Right ventricle myocardium inferior (tissue), 1 donor: ENCODE measurements at regions not wholly inside any gene's neighbourhood (a gene's known extent, or its start where the extent isn't known, plus 50 kb on each side); places are given as distances from the start of the nearest gene placed in this dataset.

Experiments
- ATAC-seq: fragments of 200-7000 bp; cut with Tn5 transposase; one replicate; pipeline ENCODE4 v1.9.1; 2020; ENCODE audit warnings: mild to moderate bottlenecking, moderate library complexity
- DNase-seq: peaks from one replicate; pipeline ENCODE4 v3.0.0; 2021; ENCODE audit errors: missing footprints
- intact Hi-C: fragments of 100-400 bp; cut with DNase I; formaldehyde crosslinking; loops from one replicate; pipeline ENCODE4 v1.11.0; 2022
- donor health status: DM: no; HTN: yes; CAD: no; lungs with severe emphysema.

DNA sequence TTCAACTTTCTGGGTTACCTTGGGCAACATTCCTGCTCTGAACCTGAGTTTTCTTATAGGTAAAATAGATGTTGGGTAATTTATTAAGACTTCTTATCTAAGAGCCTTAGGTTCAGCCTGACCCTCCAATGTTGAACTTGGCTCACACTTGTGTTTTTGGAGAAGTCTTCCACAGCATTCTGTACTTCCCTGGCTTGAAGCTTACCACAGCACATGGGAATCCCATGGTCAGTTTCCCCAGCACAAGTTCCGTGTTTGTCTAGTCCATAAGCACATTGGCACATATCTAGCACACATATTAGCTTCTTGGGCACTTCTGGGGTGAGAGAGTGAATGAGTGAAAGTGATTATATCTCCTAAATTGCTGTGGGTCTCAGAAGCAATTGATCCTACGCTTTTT lies 782.5 kb upstream of the HS6ST1 start:
- intact Hi-C loops: no loop called here
- ATAC-seq (no peak), DNase-seq (no peak)

DNA sequence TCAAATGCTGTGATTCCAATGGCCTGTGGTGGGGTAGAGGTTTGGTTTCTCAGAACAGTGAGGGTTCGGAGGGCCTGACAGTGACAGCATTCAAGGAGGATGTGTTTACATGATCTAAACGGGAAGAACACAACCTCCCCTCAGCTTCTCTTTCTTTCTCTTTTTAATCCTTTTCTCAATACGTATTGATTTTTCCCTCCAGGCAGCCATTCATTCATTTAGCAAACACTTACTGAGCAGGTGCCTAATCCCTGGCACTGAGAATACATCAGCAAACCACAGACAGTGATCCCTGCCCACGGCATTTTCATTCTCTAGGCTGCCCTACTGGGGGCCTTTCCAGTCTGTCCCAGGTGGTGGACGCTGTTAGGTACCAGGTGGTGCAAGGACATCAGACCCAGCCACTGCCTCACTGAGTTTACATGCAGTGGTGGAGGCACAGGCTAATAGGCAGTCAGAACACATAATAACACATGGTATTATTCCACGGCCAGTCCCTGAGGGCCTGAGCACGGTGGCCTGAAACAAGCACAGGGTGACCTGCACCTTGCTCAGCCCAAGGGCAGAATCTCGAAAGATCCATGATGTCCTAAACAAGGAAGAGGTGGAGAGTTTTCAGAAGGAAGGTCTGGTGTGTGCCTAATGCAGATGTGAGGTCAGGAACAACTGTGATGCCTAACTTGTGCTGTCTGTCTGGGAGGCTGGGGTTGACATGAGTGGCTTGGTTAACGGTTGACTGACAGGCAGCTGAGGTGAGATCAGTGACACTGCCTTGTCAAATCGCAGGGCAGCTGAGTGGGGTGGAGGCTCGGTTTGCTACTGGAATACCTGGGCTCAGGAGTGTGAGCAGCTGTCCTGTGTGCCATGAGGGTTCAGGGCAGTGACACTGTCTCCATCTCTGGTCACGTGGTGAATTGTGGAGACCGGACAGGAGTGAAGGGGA lies 785.5 kb upstream of the HS6ST1 start:
- no peak for DNase-seq
- intact Hi-C loops: no loop called here
- ATAC-seq: no peak

DNA sequence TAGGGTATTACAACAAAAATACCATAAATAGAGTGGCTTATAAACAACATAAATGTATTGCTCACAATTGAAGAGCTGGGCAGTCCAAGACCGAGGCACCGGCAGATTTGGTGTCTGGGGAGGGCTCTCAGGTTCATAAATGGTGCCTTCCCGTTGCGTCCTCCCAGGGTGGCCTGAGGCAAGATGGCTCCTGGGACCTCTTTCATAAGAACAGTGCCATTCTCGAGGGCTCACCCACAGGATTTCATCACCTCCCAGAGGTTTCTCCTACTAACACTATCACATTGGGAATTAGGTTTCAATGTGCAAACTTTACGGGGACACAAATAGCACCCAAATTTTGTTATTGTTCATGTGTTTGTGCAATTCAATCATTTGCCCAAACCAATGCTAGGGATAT lies 793.5 kb upstream of the HS6ST1 start:
- no peak for ATAC-seq
- no peak for DNase-seq
- intact Hi-C loops: no loop called here

DNA sequence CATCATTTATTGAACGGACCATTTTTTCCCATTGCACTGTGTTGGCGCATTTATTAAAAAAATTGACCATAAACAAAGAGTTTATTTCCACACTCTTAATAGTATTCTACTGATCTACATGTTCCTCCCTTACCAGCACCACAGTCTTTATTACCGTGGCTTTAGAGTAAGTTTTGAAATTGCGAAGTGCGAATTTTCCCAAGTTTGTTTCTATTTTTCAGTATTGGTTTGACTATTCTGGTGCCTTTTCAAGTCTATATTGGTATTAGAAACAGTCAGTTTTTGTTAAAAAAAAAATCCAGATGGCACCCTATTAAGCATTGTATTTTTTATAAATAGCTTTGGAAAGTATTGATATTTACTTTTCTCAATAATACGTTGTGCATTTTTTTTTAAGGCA lies 795.1 kb upstream of the HS6ST1 start:
- no peak for ATAC-seq
- no peak for DNase-seq
- intact Hi-C loops: no loop called here

DNA sequence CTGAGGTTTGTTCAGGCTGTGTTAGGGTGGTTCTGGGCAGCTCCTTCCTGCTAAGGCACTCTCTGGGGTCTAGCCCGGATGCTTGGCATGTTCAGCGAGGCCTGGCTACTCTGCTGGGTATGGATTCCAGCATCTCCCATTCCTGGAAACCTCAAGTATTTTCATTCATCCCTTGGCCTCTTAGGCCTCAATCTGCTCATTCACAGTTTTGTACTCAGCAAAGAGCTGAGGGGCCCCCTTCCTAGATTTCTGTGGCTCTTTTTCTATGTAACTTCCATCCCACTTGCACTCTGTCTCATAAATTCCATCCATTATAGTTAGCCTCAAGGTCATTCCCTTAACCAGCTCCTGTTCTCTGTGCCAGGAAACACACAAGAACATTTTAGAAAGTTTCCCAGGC lies 798.8 kb upstream of the HS6ST1 start:
- ATAC-seq (no peak), DNase-seq (no peak)
- intact Hi-C loops: no loop called here

DNA sequence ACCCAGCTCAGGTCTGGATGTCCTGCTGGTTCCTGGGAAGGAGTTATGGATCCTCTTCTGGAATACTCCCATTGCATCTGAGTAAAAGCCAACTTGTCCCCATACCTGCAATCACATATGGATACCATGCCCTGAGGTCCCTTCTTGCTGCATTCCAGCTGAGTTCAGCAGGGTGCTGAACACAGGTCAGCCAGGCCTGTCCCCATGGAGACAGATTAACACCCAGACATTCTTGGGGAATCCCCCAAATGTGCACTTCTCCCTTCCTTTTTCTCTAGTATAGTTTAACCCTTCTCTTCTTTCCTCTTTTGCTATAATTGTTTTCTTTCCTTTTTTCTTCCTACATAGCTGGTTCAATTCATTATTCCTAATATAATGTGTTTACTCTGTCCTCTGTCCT lies 799.6 kb upstream of the HS6ST1 start:
- ATAC-seq: no peak
- no peak for DNase-seq
- intact Hi-C loops: no loop called here

DNA sequence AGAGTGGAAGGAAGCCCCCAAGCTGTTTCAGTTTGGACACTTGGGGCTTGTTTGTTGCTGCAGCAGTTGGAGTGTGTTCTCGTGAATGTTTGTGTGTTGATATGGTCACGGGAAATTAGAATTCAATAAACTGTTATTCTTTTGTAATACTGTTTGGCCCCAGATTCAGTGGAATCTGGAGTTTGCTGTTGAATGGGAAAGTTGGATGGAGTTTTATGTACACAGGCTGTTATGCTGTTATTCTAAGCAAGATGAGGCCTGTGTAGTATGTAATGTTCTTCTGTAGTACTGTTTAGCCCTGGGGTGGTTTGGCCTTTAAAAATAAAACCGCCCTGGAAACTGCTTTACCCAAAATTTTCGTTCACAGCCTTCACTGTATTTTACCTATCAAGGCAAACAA lies 810.4 kb upstream of the HS6ST1 start:
- no peak for ATAC-seq
- DNase-seq: no peak
- intact Hi-C loops: no loop called here

DNA sequence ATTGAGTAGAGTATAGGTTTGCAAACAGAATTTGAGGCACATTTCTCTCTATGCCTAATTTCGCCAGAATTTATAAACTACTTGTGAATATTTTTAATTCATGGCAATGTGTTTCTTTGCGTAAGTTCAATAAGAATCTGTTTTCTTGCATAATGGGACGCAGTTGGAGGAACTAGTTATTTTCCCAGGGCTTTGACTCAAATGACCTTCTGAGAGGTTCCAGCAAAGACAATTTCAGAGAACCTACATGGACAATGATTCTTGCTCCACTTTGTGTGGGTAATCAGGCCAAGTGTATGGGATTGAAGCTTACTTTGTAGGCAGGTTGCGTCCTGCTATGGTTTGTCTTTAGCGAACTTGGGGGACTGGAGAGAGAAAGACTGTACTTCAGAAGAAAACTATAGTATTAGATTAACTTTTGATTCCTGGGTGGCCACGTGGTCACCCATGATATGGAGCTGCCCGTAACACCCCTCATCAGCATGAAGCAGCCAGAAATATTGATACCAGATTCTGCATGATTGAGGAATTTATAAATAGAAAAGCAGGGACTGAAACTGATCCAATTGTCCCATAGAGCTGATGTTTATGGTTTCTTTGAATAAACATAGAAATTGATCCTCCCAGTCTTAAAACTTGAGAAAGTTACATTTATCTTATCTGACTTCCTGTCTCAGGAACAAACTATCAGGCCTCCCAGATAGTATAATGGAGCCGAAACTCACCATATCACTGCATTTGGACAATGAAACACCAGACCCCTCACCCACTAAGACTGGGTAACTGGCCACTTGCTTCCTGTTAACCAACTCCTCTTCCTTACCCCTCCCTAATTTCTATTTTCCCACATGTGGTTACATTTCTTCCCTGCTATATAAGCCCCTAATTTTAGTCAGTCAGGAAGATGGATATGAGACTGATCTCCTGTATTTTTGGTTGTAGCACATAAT lies 815.3 kb upstream of the HS6ST1 start:
- DNase-seq (no peak), ATAC-seq (no peak)
- intact Hi-C loops: loop anchor here (2.0 kb wide), 1 partner anchor 73 kb away; no protein-coding TSS in a partner anchor

DNA sequence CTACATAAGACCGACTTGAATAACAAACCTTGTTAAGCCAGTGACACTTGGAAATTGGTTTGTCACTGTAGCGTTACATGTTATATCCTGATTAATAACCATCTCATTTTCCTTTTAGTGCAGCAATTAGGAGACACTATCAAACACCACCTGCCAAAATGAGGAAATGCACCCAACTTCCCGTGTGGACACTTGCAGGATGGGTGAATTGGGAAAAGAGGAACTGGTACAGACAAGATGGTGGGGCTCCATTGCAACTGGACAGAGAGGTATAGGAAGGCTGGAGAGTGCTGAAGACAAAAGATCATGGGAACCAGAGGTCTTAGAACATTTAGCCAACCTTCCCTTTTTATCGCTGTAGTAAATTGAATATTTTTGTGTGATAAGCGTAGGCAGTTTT lies 816.3 kb upstream of the HS6ST1 start:
- ATAC-seq: no peak

DNA sequence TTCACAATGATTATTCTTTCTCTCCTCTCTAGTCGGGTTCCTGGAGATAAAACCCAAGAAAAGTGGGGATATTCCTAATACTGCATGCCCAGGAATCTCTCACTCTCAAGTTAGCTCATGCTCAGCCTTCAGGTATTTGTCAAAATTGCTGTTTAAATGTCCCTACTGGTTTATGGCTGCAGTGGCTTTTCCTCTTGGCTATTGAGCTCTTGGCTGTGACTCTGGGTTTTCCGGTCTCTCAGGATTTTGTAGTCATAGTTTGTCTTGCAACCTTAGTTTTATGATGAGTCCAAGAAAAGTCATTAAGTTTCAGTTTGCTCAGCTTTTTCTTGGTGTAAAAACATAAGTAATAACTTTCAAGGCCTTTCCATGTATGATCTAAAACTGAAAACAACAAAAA lies 820.7 kb upstream of the HS6ST1 start:
- intact Hi-C loops: no loop called here
- DNase-seq: no peak
- no peak for ATAC-seq

More for the DNA sequence above, 816.3 kb upstream of the HS6ST1 start:
- intact Hi-C loops: no loop called here
- DNase-seq: no peak

DNA sequence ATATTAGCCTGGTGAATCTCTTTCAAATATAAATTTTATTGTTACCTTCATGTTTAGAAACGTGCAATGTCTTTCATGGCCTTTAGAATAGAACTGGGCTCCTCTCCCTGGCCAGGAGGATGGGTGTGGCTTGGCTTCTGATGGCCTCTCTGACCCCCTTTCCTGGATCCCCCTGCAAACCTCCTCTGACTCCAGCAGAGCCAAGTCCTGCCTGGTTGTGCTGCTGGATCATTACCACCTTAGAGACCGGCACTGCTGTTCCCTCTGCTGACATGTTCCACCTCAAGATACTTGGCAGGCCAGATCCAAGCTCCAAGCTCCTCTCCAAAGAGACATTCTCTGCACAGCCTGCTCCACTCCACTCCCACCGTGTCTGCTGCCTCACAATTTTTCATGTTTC lies 823.8 kb upstream of the HS6ST1 start:
- intact Hi-C loops: no loop called here
- ATAC-seq (no peak), DNase-seq (no peak)

DNA sequence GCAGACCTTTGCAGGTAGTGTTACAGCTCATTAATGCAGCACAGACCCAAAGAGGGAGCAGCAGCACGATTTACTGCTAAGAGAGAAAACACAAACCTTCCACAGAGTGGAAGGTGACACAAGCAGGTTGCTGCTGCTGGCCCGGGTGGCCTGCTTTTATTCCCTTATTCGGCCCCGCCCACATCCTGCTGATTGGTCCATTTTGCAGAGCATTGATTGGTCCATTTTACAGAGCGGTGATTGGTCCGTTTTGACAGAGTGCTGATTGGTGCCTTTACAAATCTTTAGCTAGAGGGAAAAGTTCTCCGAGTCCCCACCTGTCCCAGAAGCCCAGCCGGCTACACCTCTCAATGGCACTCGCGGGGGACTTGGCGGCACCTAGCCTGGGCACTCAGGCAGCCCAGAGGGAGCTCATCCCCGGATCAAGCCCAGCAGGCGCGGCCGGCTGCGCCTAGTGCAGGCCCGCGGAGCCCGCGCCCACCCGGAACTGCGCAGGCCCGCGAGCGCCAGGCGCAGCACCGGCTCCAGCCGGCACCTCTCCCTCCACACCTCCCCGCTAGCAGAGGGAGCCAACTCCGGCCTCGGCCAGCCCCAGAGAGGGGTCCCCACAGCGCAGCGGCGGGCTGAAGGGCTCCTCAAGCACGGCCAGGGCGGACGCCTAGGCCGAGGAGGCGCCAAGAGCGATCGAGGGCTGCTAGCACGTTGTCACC lies 825.6 kb upstream of the HS6ST1 start:
- no peak for ATAC-seq
- DNase-seq: no peak
- intact Hi-C loops: no loop called here

DNA sequence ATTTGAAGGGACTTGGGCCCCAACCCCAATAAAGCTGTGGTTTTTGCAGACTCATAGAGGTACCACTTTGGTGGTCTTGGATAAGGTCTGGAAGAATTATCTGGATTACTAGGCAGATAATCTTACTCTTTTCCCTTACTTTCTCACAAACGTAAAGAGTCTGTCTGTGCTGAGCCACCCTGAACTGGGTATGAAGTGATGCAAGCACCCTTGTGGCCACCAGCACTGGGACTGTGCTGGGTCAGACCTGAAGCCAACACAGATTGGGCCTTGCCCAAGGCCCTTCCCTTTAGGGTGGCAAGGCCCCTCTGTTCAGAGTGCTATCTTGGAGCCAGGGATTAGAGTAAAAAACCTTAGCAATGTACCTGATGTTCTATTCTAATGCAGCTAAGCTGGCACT lies 827.0 kb upstream of the RAB6C start:
- ATAC-seq (no peak), DNase-seq (no peak)
- intact Hi-C loops: no loop called here

DNA sequence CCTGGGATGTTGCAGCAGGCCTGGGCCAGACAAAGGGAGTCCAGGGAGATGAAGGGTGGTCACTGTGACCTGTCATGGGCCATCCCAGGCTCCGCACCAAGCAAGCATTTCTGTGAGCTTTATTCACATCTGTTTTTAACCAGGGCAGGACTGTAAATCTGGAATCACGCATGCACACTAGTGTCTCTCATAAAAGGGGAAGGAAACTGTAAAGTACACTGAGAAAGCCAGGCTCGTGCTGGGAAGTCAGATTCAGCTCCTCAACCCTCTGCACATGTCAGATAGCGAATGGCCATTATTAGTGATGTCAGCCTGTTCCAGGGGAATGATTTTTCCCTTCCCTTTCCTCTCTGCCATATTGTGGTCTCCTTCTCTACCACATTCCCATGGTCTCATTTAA lies 818.6 kb upstream of the RAB6C start:
- intact Hi-C loops: no loop called here
- DNase-seq: no peak
- no peak for ATAC-seq

DNA sequence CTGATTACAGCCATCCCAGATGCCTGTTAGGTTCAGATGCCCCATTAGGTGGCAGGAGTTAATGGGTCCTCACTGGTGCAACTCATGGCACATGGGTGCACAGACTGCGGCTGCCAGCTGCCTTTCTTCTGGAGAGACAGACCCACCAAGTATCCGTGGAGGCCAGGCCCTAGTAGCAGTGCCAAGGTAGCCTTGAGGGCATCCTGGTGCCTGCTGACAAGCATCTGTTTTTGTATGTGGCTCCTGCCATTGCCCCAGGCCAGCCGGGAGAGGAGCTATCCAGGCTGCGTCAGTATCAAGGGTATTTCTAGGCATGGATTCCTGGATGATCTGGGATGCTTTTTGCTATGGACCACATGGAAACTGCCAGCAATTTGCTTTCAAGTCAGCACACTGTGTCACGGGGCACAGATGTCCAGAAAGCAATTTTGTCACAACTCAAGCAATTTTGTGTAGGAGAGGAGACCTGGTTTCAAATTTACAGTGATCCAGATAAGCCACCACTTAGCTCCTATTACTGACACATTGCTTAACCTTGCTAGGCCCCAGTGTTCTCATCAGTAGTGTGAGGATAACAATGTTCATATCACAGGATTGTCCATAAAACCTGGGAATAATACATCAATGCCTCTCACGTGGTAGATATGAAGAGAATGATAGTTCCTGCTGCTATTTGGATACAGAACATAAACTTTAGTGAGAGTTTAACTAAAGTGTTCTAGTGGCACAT lies 815.1 kb upstream of the RAB6C start:
- ATAC-seq (peak; percentile 38), DNase-seq (no peak)
- intact Hi-C loops: no loop called here

DNA sequence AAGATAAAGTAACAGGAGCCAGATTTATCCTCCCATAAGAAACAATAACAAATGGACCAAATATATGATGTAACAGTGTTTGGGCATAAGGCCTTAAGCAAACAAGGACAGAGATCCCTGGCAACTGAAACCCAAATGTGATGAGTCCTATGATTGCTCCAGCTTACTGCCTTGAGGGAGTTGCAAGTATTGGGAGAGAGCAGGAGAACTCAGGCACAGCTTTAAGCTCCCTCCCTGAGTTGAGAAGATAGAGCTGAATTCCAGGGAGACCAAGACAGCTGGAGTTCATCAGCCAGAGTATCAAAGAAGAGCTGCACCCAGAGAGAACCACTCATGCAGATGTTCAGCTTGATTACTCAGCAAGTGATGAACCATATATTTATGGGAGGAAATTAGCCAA lies 814.5 kb upstream of the RAB6C start:
- intact Hi-C loops: no loop called here
- DNase-seq (no peak), ATAC-seq (peak; percentile 87)

DNA sequence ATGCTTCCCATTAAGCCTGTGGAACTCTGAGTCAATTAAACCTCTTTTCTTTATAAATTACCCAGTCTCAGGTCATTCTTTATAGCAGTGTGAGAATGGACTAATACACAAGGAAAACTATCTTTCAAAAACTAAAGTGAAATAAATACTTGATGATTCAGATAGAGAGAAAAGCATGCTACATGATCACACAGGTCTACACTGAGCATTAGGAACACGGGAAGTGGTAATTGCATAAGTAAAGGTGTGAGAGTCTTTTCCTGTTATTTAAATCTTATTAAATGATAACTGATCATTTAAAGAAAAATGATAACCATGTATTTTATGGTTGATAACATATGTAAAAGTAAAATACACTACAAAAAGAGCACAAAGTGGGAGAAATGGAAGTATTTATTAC lies 812.0 kb upstream of the RAB6C start:
- intact Hi-C loops: no loop called here
- ATAC-seq: no peak
- no peak for DNase-seq

DNA sequence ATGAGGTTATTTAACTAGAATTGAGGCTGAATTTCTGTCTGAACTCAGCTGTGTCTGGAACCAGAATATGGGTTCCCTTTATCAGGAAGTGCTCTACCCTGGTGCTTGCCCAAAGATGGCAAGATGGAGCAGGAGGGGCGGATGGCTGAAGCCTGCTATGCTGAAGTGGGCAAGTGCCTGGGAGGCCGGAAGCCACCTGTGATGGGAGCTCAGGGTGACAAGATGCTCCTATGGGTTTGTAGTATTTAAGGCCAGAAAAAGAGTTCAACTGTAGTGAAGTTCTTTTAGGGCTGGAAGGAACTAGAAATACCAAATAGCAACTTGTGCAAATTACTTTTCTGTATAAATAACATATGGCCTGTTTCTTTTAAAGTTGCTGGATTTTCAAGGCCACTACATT lies 808.9 kb upstream of the RAB6C start:
- DNase-seq: no peak
- no peak for ATAC-seq
- intact Hi-C loops: no loop called here

DNA sequence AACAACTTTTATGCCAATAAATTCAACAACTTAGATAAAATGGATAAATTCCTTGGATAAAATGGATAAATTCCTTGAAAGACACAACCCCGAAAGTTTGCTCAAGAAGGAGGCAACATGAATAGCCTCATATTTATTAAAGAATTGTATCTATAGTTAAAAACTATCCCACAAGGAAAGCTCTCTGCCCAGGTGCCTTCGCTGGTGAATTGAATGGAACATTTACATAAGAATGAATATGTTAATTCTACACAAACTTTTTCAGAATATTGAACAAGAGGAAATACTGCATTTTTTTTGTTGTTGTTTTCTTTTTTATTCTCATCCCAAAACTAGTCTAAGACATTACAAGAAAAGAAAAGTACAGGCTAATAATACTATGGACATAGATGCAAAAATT lies 805.3 kb upstream of the RAB6C start:
- ATAC-seq (no peak), DNase-seq (no peak)
- intact Hi-C loops: no loop called here
